GM06990 (cell line): ENCODE measurements at regions not wholly inside any gene's neighbourhood (a gene's known extent, or its start where the extent isn't known, plus 50 kb on each side); places are given as distances from the start of the nearest gene placed in this dataset.
A peak's percentile ranks its signal among the peaks of the same experiment; 100 is the strongest.

Source experiments
- DNase-seq: peaks from one replicate; pipeline ENCODE4 v3.0.0-alpha.2; 2011; ENCODE audit not compliant: insufficient read length; ENCODE audit errors: extremely low read depth
- H3K27me3 ChIP-seq: replicated peaks from 2 replicates; pipeline ENCODE4 v1.6.0; 2011; ENCODE audit warnings: low read length; ENCODE audit not compliant: control insufficient read depth, insufficient read depth
- H3K36me3 ChIP-seq: 2 replicates; pipeline ENCODE4 v1.5.1; 2011; ENCODE audit warnings: low read length; ENCODE audit not compliant: control insufficient read depth, insufficient read depth
- H3K4me3 ChIP-seq: replicated peaks from 2 replicates; pipeline ENCODE4 v1.5.1; 2011; ENCODE audit warnings: low read depth, mild to moderate bottlenecking, control low read depth, low read length
- CTCF ChIP-seq: IDR thresholded peaks from 2 replicates; pipeline ENCODE4 v1.5.1; 2011; ENCODE audit warnings: low read length, control low read depth, mild to moderate bottlenecking, inconsistent platforms; ENCODE audit not compliant: insufficient read depth, poor library complexity, severe bottlenecking

DNA sequence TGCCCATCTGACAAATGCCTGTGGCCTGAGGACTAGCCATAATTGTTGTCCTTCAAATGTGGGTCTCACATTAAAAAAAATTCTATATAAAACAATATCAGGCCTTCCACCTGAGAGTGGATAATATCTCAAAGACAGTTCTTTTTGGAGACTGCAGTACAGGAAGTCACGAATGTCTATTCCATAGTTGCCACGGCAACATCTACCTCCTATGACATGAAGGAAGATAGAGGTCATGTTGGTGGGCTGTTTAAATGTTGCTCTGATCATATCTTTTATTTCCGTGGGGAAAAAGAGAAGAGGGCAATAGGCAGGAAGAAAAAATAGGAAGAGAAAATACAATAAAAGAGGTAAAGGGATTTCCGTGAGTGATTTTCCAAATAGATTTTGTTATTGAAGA is 151.8 kb downstream of the ARL6IP6 start:
- no peak for TF ChIP-seq CTCF
- H3K27me3 ChIP-seq, result no peaks in the 10 kb centered on the region
- no peaks in the 10 kb centered on the region for H3K36me3 ChIP-seq
- H3K4me3 ChIP-seq, result no peak overlapping the region
- no peak for DNase-seq

- H3K4me3 ChIP-seq, result no peak overlapping the region
- no peak for DNase-seq
Observed at GRCh38 chr2:152867397-152867796, 149.0 kb downstream of the ARL6IP6 start.

GRCh38 chr2:152864601-152865149 is 146.3 kb downstream of the ARL6IP6 start:
- Histone ChIP-seq H3K27me3 (no peaks in the 10 kb centered on the region), H3K4me3 (no peak overlapping the region), H3K36me3 (no peaks in the 10 kb centered on the region)
- DNase-seq, result no peak
- no peak for TF ChIP-seq CTCF

More at GRCh38 chr2:152867397-152867796, 149.0 kb downstream of the ARL6IP6 start:
- Histone ChIP-seq H3K27me3 (no peaks in the 10 kb centered on the region), H3K36me3 (no peaks in the 10 kb centered on the region)
- no peak for TF ChIP-seq CTCF

DNA sequence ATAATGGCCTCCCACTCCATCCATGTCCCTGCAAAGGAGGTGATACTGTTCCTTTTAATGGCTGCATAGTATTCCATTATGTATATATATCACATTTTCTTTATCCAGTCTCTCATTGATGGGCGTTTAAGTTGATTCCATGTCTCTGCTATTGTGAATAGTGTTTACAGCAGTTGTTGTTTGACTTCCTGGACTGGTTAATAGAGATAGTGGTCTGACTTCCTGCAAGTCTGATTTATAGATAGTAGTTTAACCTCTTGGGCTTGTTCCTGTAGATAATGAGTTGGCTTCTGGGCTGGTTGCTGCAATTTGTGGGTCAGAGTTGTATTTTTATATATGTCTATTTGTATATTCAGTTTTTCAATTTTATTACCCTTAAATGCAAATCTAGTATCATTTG is 145.4 kb downstream of the ARL6IP6 start:
- DNase-seq, result no peak
- Histone ChIP-seq H3K36me3 (no peaks in the 10 kb centered on the region), H3K4me3 (no peak overlapping the region), H3K27me3 (no peaks in the 10 kb centered on the region)
- no peak for TF ChIP-seq CTCF

GRCh38 chr2:152861349-152861942 is 143.0 kb downstream of the ARL6IP6 start:
- Histone ChIP-seq H3K4me3 (no peak overlapping the region), H3K36me3 (no peaks in the 10 kb centered on the region)
- TF ChIP-seq CTCF, result peak; percentile 70

More at GRCh38 chr2:152861349-152861942, 143.0 kb downstream of the ARL6IP6 start:
- no peaks in the 10 kb centered on the region for H3K27me3 ChIP-seq
- no peak for DNase-seq
